GM19035 (cell line): ENCODE measurements at regions not wholly inside any gene's neighbourhood (a gene's known extent, or its start where the extent isn't known, plus 50 kb on each side); places are given as distances from the start of the nearest gene placed in this dataset.
"Not testable (repeated sequence)": the region's sequence is repeated elsewhere in the genome, so short reads cannot be mapped to it uniquely, and the experiment has no call there.

Experiments used
- ATAC-seq: cut with Tn5 transposase; IDR thresholded peaks from one replicate; pipeline ENCODE4 v1.9.1; 2021; ENCODE audit not compliant: unreplicated experiment

DNA sequence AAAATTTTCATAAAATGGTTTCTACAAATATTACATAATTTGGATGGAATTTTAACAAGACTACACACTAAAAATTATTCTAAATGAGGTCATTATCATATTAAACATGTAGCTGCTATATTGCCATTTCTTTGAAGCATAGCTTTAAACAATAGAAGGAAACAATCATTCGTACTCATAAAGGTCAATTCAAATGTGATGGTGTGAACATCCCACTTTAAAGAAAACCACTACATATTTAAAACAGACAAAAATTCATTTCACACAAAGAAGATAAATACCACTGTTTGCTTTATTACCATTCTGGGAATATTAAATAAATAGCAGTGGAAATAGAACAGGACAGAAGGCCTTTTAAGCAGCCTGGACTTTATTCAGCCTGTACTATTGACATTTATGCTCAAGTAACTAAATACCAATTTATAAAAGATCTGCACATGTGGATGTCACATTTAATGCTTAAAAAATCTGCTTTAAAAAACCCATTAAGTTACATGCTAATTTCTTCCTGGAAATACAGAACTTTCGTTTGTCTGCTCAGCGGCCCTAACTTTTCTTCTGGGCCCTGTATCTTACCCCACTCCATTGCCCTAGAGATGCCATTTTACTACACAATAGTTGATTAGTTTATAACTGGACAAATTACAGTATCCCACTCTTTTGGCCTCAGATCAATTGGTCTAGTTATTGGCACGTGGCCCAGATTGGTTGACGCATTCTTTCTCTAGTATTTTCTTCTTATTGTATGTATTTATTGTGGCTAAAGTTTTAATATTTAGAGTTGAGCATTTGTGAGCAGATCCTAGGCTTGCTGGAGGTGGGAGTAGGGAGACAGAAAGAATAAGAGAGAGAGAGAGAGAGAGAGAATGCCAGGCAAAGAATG lies 215.1 kb upstream of the SPRY2 start:
- ATAC-seq, result no peak

- no peak for ATAC-seq
Observed at GRCh38 chr13:80552851-80553440, 212.0 kb upstream of the SPRY2 start.

DNA sequence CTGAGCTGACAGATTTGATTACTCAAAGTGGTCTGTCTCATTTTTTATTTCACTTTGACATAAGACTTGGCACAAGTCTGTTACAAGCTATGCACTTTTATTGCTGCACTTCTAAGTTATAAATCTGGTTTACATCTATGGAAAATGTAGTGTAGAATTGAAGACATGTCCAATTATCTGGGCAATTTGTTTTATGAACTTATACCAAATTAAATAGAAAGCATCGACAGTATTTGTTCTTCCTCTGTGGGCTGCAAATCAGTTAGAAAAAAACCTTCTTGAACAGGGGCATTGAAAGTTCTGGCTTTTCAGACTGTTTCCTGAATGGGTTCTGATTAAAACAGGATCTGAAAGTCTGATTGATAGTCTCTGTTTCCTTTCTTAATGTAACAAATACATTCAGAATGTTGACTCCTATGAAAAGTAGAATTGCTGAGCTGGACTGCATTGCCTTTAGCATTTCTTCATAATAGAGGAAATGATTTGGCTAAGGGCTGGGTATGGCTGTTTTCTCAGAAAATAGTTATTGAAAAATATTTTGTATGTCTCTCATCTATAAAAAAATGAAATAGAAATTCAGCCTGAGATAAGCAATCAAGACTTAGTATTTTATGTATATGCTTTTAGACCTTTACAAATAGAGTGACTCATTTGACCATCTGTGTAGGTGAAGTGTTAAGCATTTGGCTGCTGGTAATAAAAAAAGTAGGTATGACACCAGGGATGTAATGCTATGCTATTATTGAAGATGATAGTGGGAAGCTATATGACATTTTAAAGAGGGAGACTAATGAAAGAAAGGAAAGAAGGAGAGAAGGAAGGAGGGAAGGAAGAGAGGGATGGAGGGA lies 210.9 kb upstream of the SPRY2 start:
- ATAC-seq, result no peak

GRCh38 chr13:80550971-80551441 lies 210.1 kb upstream of the SPRY2 start:
- no peak for ATAC-seq

DNA sequence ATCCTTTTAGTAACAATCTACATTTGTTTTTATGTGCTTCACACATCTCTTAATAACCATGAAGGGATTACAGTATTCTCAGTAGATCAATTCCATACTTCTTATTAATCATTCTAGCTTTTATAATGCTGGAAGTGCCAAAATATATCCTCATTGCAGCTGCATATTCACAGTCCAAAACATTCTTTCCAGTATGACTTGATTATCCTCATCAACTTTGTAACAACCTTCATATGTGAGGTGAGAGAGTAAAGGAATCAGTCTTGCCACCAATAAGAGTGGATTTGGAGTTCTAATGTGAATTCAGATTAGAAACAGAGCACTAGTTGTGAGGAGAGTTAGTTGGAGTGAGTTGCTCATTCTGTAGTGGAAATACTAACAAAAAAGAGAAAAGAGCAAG lies 208.0 kb upstream of the SPRY2 start:
- ATAC-seq, result no peak

- ATAC-seq, result no peak
Observed at GRCh38 chr13:80547885-80548825, 207.2 kb upstream of the SPRY2 start.

- no peak for ATAC-seq
Observed at GRCh38 chr13:80547341-80547740, 206.4 kb upstream of the SPRY2 start.

DNA sequence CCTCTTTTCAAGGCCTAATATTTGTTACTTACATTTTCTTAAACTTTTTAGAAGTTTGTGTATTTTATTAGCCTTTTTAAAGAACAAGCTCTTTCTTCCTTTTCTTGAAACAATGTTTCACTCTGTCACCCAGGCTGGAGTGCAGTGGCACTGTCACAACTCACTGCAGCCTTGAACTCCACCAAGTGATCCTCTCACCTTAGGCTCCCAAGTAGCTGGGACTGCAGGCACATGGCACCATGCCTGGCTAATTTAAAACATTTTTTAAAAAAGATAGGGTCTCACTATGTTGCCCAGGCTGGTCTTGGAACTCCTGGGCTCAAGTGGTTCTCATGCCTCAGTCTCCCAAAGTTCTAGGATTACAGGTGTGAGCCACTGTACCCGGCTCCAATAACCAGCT lies 192.2 kb upstream of the SPRY2 start:
- no peak for ATAC-seq

DNA sequence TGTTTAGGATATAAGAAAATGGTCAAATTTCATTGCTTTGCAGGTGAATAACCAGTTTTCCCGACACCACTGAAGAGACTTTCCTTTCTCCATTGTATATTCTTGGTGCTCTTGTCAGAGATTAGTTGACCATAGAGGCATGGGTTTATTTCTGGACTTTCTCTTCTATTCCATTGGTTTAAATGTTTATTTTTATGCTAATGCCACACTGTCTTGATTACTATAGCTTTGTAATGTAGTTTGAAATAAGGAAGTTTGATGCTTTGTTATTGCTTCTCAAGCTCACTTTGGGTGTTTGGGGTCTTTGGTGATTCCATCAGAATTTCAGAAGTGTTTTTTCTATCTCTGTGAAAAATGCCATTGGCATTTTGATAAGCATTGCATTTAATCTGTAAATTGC lies 190.0 kb upstream of the SPRY2 start:
- ATAC-seq, result no peak

GRCh38 chr13:80530191-80530590 lies 189.3 kb upstream of the SPRY2 start:
- no peak for ATAC-seq

DNA sequence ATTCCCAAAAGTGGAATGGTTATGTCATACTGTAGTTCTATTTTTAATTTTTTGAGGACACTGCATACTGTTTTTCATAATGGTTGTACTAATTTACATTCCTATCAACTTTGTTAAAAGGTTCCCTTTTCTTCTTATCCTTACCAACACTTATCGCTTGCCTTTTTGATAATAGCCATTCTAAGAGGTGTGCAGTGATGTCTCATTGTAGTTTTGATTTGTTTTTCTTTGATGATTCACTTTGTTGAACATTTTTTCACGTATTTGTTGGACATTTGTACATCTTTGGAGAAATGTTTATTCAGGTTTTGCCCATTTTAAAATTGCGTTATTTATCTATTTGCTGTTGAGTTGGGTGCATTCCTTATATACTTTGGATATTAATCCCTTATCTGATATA lies 188.8 kb upstream of the SPRY2 start:
- ATAC-seq, result no peak

DNA sequence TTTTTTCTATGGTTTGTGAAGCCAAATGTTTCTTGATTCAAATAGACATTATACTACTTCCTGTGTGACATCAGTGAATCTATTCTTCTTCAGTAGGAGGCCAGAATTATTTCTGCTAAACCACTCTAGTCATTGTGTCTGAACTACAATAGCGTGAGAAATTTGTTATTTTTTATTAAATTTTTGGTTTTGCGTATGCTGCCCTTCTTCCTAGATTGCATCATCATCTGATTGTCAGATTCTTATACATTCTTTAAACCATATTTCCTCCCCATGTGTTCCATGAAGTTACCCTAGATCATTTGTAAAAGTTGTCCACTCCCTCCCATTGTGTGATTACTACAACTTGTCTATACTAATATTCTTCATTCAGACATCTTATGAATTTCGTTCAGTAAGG lies 187.8 kb upstream of the SPRY2 start:
- no peak for ATAC-seq

DNA sequence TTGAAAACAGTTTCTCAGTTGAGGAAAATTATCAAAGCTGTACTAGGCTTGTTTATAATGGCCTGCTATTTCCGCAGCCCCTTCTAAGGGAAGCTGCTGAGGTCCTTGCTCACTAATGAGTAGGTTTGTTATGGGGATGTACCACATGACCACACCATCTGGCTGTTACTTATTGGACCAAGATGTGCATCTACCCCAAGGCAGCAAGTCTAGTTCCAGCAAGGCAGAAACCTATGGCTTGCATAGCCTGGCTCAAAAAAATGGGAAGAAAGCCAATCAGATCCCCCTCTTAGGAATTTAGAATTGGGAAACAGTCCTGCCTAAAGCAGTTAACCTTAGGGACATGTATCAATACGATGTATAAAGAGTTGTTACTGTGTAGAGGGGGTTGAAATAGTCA lies 186.5 kb upstream of the SPRY2 start:
- no peak for ATAC-seq

DNA sequence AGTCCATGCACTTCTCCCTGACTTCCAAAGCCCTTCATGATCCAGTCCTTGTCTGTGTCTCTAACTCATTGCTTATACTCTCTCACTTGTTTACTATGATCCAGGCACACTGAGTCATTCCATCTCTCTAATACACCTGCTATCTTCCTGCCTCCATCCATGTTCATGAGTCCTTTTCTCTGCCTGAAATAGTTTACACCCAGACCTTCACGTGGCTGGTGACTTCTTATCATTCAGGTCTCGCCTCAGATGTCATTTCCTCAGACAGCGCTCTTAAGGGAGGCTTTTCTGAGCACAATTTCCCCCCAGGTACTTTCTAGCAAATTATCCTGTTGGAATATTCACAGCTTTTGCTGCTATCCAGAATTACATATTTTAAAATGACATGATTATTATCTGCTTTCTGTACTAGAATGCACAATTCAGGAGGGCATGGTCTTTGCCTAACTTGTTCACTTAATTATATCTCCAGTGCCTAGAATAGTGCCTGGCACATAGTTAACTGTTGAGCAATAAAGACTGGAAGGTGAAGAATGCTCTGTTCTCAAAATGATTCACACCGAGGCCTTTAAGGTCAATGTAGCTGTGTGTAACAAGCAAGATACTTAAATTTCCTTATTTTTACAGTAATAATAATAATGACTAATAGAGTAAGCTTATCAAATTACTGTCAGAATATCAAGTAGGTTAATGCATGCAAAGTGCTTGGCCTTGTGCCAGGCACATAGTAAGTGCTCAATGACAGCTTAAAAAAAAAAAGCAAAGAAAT lies 183.7 kb upstream of the SPRY2 start:
- no peak for ATAC-seq

GRCh38 chr13:80523134-80523533 lies 182.2 kb upstream of the SPRY2 start:
- ATAC-seq, result no peak

- not testable (repeated sequence) for ATAC-seq
Observed at GRCh38 chr13:80522463-80522862, 181.5 kb upstream of the SPRY2 start.

GRCh38 chr13:80516818-80517348 lies 176.0 kb upstream of the SPRY2 start:
- ATAC-seq, result no peak

- ATAC-seq, result no peak
Observed at GRCh38 chr13:80515296-80515695, 174.4 kb upstream of the SPRY2 start.

DNA sequence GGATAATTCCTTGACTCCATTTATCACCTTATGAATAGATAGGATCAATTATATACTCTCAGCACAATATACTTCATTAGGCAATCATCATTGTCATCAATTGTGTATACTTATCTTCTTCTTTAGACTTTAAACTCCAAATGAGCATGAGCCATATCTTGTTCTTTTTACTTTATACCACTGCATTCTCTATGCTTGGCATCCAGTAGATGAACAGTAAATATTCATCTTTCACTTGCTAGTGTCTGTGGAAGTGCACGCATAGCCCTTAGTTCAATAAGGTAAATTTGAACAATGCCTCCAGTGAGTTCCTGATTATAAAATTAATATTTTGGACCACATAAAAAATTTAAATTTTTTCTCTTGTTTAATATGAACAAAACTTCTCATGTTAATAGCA lies 172.3 kb upstream of the SPRY2 start:
- ATAC-seq, result no peak

- no peak for ATAC-seq
Observed at GRCh38 chr13:80510686-80511085, 169.8 kb upstream of the SPRY2 start.
